Ishikawa (cell line): ENCODE measurements at regions not wholly inside any gene's neighbourhood (a gene's known extent, or its start where the extent isn't known, plus 50 kb on each side); places are given as distances from the start of the nearest gene placed in this dataset.

ENCODE experiments used
- CEBPB ChIP-seq: IDR thresholded peaks from 2 replicates; pipeline ENCODE4 v1.6.1; 2012
- CREB1 ChIP-seq: IDR thresholded peaks from 2 replicates; pipeline ENCODE4 v1.6.1; 2012; ENCODE audit warnings: low read depth
- EGR1 ChIP-seq: IDR thresholded peaks from 2 replicates; pipeline ENCODE4 v1.6.1; 2012
- EP300 ChIP-seq: IDR thresholded peaks from 2 replicates; pipeline ENCODE4 v1.6.1; 2012; ENCODE audit warnings: borderline replicate concordance
- FOXM1 ChIP-seq: IDR thresholded peaks from 2 replicates; pipeline ENCODE4 v1.6.1; 2012; ENCODE audit warnings: low read depth, borderline replicate concordance
- MAX ChIP-seq: IDR thresholded peaks from 2 replicates; pipeline ENCODE4 v1.6.1; 2012
- NFIC ChIP-seq: IDR thresholded peaks from 2 replicates; pipeline ENCODE4 v1.6.1; 2012
- RAD21 ChIP-seq: IDR thresholded peaks from 2 replicates; pipeline ENCODE4 v1.6.1; 2012; ENCODE audit warnings: low read depth
- REST ChIP-seq: IDR thresholded peaks from 2 replicates; pipeline ENCODE4 v1.6.1; 2012; ENCODE audit warnings: low read depth, mild to moderate bottlenecking
- TAF1 ChIP-seq: IDR thresholded peaks from 2 replicates; pipeline ENCODE4 v1.6.1; 2012; ENCODE audit warnings: low read depth, mild to moderate bottlenecking
- TCF12 ChIP-seq: IDR thresholded peaks from 2 replicates; pipeline ENCODE4 v1.6.1; 2012; ENCODE audit warnings: low read depth
- TEAD4 ChIP-seq: IDR thresholded peaks from 2 replicates; pipeline ENCODE4 v1.6.1; 2012
- USF1 ChIP-seq: IDR thresholded peaks from 2 replicates; pipeline ENCODE4 v1.6.1; 2012
- YY1 ChIP-seq: IDR thresholded peaks from 2 replicates; pipeline ENCODE4 v1.6.1; 2012; ENCODE audit warnings: low read depth
- ZBTB7A ChIP-seq: IDR thresholded peaks from 2 replicates; pipeline ENCODE4 v1.6.1; 2012; ENCODE audit warnings: low read depth

- TF ChIP-seq ZBTB7A (no peak), TEAD4 (no peak), YY1 (no peak), FOXM1 (no peak), CEBPB (no peak), MAX (no peak), USF1 (no peak), NFIC (no peak), REST (no peak), TAF1 (no peak), CREB1 (no peak)
Observed at GRCh38 chr2:200092235-200092634, 136.9 kb downstream of the MAIP1 start.

- no peak for TF ChIP-seq CREB1
- TF ChIP-seq EP300, result no peak
Observed at GRCh38 chr2:200095436-200095835, 140.1 kb downstream of the MAIP1 start.

- TF ChIP-seq EP300, result no peak
- no peak for TF ChIP-seq CREB1
- TF ChIP-seq TEAD4, result no peak
- no peak for TF ChIP-seq TCF12
- TF ChIP-seq MAX, result no peak
- no peak for TF ChIP-seq CEBPB
- TF ChIP-seq FOXM1, result no peak
- TF ChIP-seq USF1, result no peak
- no peak for TF ChIP-seq TAF1
- TF ChIP-seq NFIC, result no peak
- TF ChIP-seq REST, result no peak
- no peak for TF ChIP-seq EGR1
- TF ChIP-seq ZBTB7A, result no peak
- TF ChIP-seq RAD21, result no peak
Observed at GRCh38 chr2:200099256-200099655, 143.9 kb downstream of the MAIP1 start.

- TF ChIP-seq USF1 (no peak), CREB1 (no peak), NFIC (no peak), CEBPB (no peak), TAF1 (no peak), EP300 (no peak), YY1 (no peak), RAD21 (no peak), REST (no peak)
Observed at GRCh38 chr2:200100027-200100426, 144.6 kb downstream of the MAIP1 start.

- no peak for TF ChIP-seq ZBTB7A
- no peak for TF ChIP-seq USF1
- no peak for TF ChIP-seq TEAD4
- no peak for TF ChIP-seq YY1
- no peak for TF ChIP-seq NFIC
- TF ChIP-seq MAX, result no peak
- no peak for TF ChIP-seq RAD21
- no peak for TF ChIP-seq FOXM1
- TF ChIP-seq EGR1, result no peak
- no peak for TF ChIP-seq CREB1
- no peak for TF ChIP-seq TAF1
- TF ChIP-seq EP300, result no peak
- TF ChIP-seq TCF12, result no peak
- no peak for TF ChIP-seq REST
- no peak for TF ChIP-seq CEBPB
Observed at GRCh38 chr2:200101922-200102321, 146.5 kb downstream of the MAIP1 start.
